ENCODE measurements at regions not wholly inside any gene's neighbourhood (a gene's known extent, or its start where the extent isn't known, plus 50 kb on each side); places are given as distances from the start of the nearest gene placed in this dataset.

GRCh38 chr11:96905143-96905542, 515.3 kb downstream of the JRKL start:
- ChIA-PET POLR2A (ENCODE audit: low non-redundant PET) (no interaction called here), CTCF (interaction anchor here (0.7 kb wide), 1 partner anchor 241 kb away, joined by 3 read pairs; no protein-coding TSS in a partner anchor)
- H3K27ac ChIP-seq, result no peak overlapping the region
- no peak for TF ChIP-seq CTCF (conservative IDR thresholded peaks at IDR 0.05; ENCODE audit: low read depth)
- no peak for DNase-seq (ENCODE audit: low spot score)

- ChIA-PET CTCF (no interaction called here), POLR2A (ENCODE audit: low non-redundant PET) (no interaction called here)
- no peak for DNase-seq (ENCODE audit: low spot score)
- H3K27ac ChIP-seq, result no peak overlapping the region
- no peak for TF ChIP-seq CTCF (conservative IDR thresholded peaks at IDR 0.05; ENCODE audit: low read depth)
Measured at GRCh38 chr11:96905663-96906062, 515.9 kb downstream of the JRKL start.

- no peak overlapping the region for H3K27ac ChIP-seq
- ChIA-PET POLR2A (ENCODE audit: low non-redundant PET) (no interaction called here), CTCF (no interaction called here)
- DNase-seq (ENCODE audit: low spot score), result no peak
- no peak for TF ChIP-seq CTCF (conservative IDR thresholded peaks at IDR 0.05; ENCODE audit: low read depth)
Measured at GRCh38 chr11:96906476-96906875, 516.7 kb downstream of the JRKL start.

GRCh38 chr11:96925862-96926261, 536.0 kb downstream of the JRKL start:
- POLR2A ChIA-PET (ENCODE audit: low non-redundant PET), result no interaction called here
- no peak for TF ChIP-seq CTCF (conservative IDR thresholded peaks at IDR 0.05; ENCODE audit: low read depth)
- H3K27ac ChIP-seq, result no peak overlapping the region
- no peak for DNase-seq (ENCODE audit: low spot score)
- CTCF ChIA-PET, result no interaction called here

- CTCF ChIA-PET, result no interaction called here
- no peak overlapping the region for H3K27ac ChIP-seq
- TF ChIP-seq CTCF (conservative IDR thresholded peaks at IDR 0.05; ENCODE audit: low read depth), result no peak
- DNase-seq (ENCODE audit: low spot score), result no peak
- POLR2A ChIA-PET (ENCODE audit: low non-redundant PET), result no interaction called here
Measured at GRCh38 chr11:96940227-96940626, 550.4 kb downstream of the JRKL start.

GRCh38 chr11:96942855-96943254, 553.0 kb downstream of the JRKL start:
- ChIA-PET CTCF (no interaction called here), POLR2A (ENCODE audit: low non-redundant PET) (no interaction called here)
- no peak overlapping the region for H3K27ac ChIP-seq
- DNase-seq (ENCODE audit: low spot score), result no peak
- TF ChIP-seq CTCF (conservative IDR thresholded peaks at IDR 0.05; ENCODE audit: low read depth), result no peak

GRCh38 chr11:96943970-96944369, 554.2 kb downstream of the JRKL start:
- no peak for DNase-seq (ENCODE audit: low spot score)
- TF ChIP-seq CTCF (conservative IDR thresholded peaks at IDR 0.05; ENCODE audit: low read depth), result no peak
- CTCF ChIA-PET, result no interaction called here
- POLR2A ChIA-PET (ENCODE audit: low non-redundant PET), result no interaction called here
- no peak overlapping the region for H3K27ac ChIP-seq

Measured in RWPE1 (cell line).